ENCODE measurements at regions not wholly inside any gene's neighbourhood (a gene's known extent, or its start where the extent isn't known, plus 50 kb on each side); places are given as distances from the start of the nearest gene placed in this dataset.

DNA sequence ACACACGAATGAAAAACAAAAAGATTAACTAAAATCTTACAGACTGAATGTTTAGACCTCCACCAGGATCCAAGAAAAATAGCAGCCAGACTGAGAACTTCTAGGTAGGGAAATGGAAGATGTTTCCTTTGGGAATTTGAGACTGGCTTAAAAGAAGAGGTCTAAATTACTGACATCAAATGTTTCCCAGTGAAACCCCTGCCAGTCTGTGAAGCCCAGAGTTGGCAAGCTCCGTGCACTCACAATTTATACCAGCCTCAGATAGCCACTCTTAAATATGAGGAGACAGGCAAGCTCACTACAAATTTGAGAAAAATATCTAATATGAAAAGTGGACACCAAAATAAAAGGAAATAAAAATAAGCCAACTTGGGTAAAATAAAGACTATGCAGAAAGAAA is 700.5 kb upstream of the ZNF385D start:
- DNase-seq (ENCODE audit: low read depth in 4 of 4, low spot score in 3 of 4): no peak

DNA sequence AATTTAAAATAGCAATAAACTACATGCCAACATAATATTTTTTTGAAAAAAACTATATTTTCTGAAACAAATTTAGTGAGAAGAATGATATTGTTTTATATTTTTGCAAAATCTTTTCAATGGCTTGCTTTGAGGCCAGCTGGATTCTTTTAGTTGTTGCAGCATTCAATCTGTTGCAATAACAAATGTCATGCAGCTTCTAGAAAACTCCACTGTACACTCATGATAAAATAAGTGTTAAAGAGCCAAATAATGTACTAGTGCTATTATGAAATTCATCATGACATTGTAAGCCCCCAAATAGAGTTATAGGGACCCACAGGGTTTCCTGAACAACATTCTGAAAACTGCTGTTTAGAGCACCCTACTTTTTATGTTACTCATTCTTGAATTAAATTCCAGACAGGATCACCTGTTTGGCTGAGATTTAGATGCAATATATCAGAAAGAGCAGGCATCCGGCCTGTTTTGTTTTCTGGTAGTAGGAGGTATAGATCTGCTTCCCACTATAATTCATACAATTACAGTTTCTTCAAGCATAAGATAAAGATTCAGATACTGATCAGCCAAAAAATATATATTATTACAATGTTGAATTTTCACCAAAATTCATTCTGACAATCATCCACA is 703.0 kb upstream of the ZNF385D start:
- no peak for DNase-seq (ENCODE audit: low read depth in 4 of 4, low spot score in 3 of 4)

DNA sequence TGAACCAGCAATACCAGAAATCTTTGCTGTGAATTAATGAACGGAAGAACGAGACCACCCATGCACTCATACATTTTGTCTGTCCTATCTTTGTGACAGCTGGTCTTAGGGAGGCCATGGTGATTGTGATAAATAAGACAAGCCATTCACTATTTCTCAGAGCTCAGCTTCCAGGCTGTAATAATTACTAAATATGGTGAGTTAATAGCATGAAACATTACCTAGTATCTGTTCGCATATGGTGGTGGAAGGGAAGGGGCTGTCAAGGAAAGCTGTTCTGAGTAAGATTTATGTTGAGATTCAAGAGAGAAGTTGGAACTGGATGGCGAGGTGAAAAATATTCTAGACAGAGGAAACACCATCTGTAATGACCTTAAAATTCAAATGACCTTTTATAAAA is 719.0 kb upstream of the ZNF385D start:
- no peak for DNase-seq (ENCODE audit: low read depth in 4 of 4, low spot score in 3 of 4)

DNA sequence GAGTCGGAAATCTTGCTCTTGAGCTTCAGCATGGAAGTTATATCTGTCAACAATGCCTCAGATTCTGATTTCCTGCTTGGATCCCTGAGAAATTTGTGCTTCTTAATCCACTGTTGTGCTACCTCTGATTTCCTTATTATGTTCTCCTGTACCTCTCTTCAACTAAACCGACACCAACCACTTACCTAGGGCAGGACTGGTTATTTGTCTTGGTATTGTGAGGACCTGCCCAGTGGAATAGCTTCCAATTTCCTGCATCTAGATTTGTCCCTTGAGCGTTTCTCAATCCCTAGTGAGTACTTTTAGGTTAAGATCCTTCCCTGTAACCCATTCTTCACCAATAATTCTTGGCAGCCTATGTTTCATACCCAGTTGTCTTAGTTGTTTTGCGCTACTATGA is 720.5 kb upstream of the ZNF385D start:
- DNase-seq (ENCODE audit: low read depth in 4 of 4, low spot score in 3 of 4): no peak

DNA sequence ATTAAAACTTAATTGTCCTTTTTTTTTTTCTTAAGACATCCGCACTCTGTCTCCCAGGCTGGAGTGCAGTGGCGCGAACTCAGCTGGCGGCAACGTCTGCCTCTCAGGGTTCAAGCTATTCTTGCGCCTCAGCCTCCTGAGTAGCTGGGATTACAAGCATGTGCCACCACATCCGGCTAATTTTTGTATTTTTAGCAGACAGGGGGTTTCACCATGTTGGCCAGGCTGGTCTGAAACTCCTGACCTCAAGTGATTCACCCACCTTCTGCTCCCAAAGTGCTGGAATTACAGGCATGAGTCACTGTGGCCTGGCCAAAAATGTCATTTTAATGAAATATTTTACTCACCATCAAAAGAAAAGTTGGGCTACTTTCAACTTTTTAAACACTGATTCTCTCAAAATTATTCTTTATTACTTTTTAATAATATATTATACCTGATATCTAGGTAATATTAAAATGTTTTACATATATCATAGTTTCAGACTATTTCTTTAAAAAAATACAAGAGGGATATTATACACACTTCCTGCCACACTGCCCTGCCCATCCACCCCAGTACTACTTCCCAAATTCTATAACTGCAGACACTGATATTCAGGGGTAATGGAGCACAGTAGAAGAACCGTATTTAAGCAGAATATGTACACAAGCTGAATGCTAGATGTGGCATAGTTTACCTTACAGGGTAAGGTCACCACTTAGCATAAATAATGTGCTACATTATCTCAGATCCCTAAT is 723.9 kb upstream of the ZNF385D start:
- no peak for DNase-seq (ENCODE audit: low read depth in 4 of 4, low spot score in 3 of 4)

DNA sequence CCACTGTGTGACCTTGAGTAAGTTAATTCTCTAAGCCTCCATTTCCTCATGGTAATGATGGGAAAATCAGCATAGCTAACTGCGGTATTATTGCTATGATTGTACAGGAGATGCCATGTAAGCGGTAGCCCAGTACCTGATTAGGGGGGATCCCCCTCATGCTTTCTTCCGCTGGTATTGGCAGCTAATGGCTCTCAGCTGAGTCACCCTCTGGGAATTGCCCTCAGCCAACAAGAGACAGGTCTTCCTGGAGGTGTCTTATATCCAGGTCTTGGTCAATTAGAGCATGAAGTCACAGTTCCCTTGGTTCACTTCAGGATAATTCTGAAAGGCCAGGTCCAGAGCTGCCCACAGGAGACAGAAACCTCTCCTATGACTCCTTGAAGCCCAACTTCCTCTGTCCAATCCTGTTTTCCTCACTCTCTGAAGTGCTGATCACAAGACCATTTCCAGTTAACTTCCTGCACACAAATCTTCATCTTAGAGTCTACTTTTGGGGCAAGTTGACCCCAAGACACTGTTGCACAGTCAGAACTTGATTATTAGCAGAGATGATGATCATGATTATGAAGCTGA is 724.7 kb upstream of the ZNF385D start:
- DNase-seq (ENCODE audit: low read depth in 4 of 4, low spot score in 3 of 4): no peak

DNA sequence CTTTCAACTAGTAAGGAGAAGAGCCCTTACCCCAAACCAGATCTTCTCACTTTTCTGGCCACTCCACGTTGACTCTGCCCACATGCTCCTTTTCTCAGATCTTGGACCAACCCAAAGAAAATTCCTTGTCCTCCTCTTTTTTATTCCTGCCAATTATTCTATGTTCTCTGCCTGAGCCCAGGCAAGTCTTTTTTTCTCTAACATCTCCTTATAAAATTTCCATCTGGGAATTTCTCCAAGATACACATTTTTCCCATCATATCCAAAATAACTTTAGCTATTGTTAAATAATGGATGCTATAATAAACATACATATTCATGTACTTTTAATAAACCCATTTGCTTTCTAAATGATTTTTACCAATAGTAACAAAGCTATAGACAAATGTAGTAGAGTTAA is 726.0 kb upstream of the ZNF385D start:
- DNase-seq (ENCODE audit: low read depth in 4 of 4, low spot score in 3 of 4): no peak

DNA sequence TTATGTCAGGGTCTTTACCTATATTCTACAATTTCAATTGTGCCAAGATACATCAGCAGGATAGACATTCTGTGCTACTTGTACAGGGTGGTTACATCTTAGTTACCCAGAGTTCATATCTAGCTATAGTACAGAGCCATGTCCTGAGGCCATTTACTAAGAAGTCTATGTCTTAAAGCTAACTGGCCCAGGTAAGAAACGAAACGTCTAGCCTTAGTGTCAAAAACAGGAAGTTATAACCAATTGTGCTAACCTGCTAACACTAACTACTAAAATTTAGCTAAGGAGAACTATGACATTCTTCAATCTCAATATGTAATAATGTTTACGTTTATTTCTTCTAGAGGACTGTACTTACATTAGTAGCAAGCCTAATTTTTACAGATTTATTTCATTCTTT is 717.2 kb upstream of the UBE2E2 start:
- no peak for DNase-seq (ENCODE audit: low read depth in 4 of 4, low spot score in 3 of 4)

DNA sequence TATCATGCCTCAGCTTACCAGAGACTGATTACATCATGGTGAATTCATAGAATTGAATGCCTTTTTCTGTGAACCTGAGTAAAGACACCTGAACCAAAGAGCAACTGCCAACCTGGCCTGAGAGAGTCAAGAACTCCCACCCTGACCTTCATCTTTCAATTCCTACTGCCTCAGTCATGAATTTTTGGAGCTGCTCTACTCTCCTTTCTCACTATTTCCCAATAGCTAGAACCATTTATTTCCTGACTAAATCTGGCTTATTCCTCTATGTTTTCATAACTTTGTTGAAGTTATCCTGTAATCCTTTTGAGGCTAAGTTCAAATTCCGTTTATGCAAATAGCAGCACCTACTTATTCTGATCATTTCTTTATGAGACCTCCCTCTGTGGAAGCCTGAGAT is 712.4 kb upstream of the UBE2E2 start:
- no peak for DNase-seq (ENCODE audit: low read depth in 4 of 4, low spot score in 3 of 4)

DNA sequence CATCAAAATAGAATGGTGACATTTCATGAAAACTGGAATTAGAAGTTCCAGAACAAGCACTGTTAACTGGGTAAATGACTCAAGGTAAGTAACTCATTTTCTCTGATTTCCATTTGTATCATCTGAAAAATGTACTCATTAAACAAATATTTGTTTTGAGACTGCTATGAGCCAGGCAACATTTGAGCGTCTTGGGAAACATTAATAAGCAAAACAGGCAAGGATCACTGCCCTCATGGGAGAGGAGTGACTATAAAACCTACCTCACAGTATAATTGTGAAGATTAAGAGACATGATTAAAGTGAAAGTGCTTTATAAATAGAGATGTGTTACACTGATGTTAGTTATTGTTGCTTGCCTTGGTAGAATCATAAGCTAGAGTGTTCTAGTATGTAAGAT is 711.8 kb upstream of the UBE2E2 start:
- no peak for DNase-seq (ENCODE audit: low read depth in 4 of 4, low spot score in 3 of 4)

DNA sequence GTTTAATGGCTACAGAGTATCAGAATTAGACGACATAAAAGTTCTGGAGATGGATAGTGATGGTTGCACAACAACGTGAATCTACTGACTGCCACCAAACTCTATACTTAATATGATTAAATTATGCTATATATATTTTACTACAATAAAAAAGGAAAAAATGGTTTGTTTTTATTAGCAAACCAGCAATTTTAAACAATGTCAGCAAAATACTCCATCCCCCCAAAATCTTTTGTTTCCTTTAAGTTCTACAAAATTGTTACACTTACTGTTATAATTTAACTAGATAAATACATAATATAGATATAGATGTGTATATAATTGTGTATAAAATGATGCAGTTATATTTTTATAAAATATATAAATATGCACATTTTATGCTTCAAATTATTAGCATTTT is 710.8 kb upstream of the UBE2E2 start:
- no peak for DNase-seq (ENCODE audit: low read depth in 4 of 4, low spot score in 3 of 4)

DNA sequence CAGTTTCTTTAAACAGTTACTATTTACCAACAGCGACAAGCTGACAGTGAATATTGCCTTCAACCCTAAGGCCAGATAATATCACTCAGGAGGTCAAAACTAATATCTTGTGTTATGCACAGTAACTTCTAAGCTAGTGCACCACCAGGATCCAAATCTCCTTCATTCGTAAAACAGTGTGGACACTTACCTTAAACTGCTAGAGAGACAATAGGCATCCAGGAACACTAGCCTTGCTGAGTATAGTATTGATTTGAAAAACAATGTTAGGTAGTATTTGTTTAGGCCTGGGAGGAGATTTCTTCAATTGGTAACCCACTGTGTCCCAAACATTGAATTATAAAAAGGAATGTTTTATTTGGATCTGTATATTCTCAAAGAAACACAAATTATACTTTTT is 707.9 kb upstream of the UBE2E2 start:
- no peak for DNase-seq (ENCODE audit: low read depth in 4 of 4, low spot score in 3 of 4)

DNA sequence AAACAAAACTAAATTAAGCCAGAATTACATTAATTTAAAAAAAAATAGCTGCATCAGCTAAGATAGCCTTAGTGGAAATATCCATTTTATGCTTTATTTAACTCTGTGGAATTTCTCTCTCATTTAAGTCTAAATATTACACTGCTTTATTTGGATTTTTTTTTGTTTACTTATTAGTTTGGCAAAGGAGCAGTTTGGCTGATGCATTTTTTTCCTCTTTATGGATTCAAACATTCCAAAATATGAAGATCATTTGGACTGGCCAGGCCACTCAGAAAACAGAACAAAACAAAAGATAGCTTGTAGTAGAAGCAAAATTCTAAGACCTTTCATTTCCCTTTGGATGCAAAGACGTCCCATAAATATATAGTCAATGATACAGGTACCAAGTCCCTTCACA is 707.3 kb upstream of the UBE2E2 start:
- no peak for DNase-seq (ENCODE audit: low read depth in 4 of 4, low spot score in 3 of 4)

DNA sequence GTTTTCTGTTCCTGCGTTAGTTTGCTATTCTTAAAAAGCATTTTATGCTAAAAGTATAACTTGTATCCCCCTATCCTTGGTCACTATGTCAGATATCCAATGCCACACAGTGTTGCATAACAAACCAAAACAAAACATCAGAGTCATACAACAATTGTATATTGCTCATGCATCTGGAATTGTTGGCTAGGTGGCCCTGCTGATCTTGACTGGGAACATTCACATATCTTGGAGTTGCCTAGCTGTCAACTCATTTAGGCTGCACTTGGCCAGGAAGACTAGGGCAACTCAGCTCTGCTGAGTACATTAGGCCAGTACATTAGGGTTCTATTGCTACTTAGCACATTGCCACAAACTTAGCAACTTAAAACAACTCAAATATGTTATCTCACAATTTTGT is 706.5 kb upstream of the UBE2E2 start:
- no peak for DNase-seq (ENCODE audit: low read depth in 4 of 4, low spot score in 3 of 4)

DNA sequence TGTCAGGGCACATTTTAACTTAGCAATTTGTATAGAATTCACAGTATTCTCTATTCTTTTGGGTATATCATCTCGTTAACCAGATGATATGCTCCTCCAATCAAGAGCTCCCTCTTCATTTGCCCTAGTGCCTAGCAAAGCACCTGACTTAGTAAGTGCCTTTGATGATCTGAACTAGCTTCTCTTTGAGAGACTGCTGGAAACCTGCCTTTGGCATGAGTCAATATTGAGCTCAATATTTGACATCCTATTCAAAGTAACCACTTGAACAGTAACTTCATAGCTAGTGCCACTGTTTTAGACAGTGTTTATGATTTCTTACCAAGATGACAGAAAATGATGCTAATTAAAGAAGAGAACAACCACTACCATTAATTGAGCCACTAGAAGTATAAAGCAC is 696.3 kb upstream of the UBE2E2 start:
- no peak for DNase-seq (ENCODE audit: low read depth in 4 of 4, low spot score in 3 of 4)

DNA sequence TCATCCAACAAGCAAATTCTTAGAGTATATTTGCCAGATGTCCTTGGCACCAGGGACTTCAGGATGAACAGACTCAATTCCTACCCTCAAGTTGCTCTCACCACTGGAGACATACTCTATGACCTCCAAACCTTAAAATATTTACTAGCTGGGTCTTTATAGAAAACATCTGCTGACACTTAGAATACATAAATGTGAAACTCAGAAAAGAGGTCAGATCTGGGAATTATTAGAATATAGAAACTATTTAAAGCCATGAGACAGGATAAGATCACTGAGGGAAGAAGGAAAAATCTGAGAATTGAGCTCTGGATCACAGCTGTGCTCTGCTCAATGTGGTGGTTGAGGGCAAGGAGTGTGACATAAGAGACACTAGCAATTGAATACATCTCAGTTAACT is 695.4 kb upstream of the UBE2E2 start:
- DNase-seq (ENCODE audit: low read depth in 4 of 4, low spot score in 3 of 4): no peak

DNA sequence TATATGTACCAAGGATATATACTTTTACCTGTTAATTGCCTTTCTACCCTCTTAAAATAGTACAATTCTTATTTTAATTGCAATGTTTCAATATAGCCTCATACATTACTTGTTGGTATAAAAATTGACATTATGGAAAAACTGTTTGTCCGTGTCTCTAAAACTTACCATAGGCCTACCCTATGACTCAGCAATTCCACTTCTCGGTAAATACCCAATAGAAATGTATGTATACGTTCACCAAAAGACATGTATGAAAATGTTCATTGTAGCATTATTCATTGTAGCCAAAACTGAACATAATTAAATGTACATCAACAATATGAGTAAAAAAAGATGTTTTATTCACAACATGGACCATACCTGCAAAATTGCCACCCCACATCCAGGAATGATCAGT is 679.2 kb upstream of the UBE2E2 start:
- no peak for DNase-seq (ENCODE audit: low read depth in 4 of 4, low spot score in 3 of 4)

DNA sequence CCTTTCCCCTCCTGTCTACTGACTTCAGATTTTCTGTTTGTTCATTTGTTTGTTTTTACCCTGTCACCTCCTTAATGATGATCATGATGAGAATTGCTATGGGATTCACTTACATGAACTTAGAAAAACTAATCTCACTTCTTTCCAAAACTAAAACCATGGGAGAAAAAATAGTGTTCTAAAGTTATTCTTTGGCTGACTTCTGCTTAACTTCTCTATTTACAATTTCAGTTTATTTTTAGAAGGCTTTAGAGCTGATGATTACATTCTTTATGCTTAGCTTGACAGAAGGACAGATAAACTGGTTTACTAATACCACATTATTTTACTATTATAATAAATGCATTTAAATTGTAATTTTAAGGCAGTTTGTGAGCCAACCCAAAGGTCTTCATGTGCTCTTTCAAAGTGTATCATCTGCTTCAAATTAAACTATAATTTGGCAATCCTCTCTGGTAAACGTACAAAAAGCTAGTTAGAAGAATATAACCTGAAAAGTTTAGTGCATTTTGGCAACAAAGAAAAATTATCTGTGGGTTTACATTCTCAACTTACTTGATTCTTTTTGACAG is 676.8 kb upstream of the UBE2E2 start:
- no peak for DNase-seq (ENCODE audit: low read depth in 4 of 4, low spot score in 3 of 4)

DNA sequence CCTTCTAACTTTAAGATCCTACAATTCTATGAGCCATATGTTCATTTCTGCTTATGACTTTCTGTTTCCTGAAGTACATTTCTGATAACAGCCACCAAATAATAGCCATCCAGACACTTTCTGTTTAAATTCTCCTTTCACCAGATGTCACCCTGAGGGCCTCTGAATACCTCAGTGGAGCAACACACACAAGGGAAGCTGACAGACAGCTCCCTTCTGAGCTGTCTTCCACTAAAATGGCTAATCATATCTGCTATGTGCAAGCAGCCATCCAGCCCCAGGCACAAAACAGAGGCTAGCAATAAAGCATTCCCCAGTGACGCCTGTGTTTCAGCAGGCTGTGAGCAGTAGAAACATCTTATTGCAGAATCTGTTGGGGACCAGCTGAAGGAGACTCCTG is 666.6 kb upstream of the UBE2E2 start:
- DNase-seq (ENCODE audit: low read depth in 4 of 4, low spot score in 3 of 4): no peak

DNA sequence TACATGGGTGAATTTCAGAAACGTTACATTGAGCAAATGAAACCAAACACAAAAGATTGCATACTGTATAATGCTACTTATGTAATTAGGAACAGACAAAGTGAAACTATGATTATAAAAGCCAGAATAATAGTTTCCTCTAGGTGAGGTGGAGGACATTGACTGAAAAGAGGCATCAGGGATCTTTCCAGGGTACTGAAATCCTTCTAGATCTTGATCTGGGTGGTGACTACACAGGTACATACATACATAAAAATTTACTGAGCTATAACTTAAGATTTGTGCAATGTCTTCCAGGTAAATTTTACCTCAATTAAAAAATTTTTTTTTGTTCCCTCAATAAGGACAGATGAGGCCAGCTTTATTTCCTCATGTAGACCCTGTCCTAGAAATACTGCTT is 665.6 kb upstream of the UBE2E2 start:
- no peak for DNase-seq (ENCODE audit: low read depth in 4 of 4, low spot score in 3 of 4)

DNA sequence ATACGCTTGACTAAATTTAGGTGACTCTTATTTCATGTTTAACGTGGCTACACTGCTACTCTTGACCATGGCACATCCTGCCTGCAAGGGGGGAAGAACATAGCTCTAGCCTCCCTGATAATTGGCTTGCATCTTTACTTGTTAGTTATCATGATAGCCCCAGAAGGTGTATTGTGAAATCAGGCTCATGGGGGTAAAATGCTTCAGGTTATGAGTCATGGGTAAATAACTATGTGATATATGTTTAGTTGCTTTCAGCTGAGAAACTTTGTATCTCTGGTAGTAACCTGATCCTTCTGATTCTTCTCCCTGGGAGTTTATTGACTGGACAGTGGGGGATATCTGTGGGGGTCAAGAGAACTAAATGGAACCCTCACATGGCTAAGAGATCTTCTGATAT is 660.8 kb upstream of the UBE2E2 start:
- no peak for DNase-seq (ENCODE audit: low read depth in 4 of 4, low spot score in 3 of 4)

Data from right renal pelvis (tissue), 4 donors.